Activated CD4-positive, alpha-beta T cell treated with anti-CD3 and anti-CD28 coated beads, Interleukin-2, Interleukin-4, amounts not matched to agents 100 ng/mL and 50 ng/mL, durations not matched to agents 16 hours and 8 hours (primary cell): ENCODE measurements at regions not wholly inside any gene's neighbourhood (a gene's known extent, or its start where the extent isn't known, plus 50 kb on each side); places are given as distances from the start of the nearest gene placed in this dataset.
"Not testable (repeated sequence)": the region's sequence is repeated elsewhere in the genome, so short reads cannot be mapped to it uniquely, and the experiment has no call there.

Source experiments
- DNase-seq: peaks from one replicate; pipeline ENCODE4 v3.0.0-alpha.2; 2020; ENCODE audit warnings: low spot score

- not testable (repeated sequence) for DNase-seq
Measured at GRCh38 chr9:39463696-39464095, 108.2 kb downstream of the SPATA31A1 start.

GRCh38 chr9:39464122-39464777 is 108.8 kb downstream of the SPATA31A1 start:
- peak; percentile 82 for DNase-seq

DNA sequence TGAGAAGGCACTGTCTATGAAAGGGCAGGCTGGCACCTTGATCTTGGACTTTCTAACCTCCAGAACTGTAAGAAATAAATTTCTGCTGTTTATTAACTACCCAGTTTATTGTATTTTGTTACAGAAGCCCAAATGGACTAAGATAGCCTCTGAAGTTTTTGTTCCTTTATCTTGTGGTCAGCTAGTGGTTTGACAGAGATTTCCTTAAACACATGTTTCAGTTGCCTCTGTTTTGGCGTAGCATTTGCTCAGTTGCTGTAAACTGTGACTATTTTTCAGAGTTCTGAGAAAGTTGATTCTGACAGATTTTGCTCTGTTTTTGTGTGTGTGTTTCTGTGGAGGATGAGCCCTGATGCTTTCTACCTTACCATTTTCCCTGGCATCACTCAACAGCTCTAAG is 119.0 kb downstream of the SPATA31A1 start:
- not testable (repeated sequence) for DNase-seq

- not testable (repeated sequence) for DNase-seq
Measured at GRCh38 chr9:39483073-39483472, 127.6 kb downstream of the SPATA31A1 start.

DNA sequence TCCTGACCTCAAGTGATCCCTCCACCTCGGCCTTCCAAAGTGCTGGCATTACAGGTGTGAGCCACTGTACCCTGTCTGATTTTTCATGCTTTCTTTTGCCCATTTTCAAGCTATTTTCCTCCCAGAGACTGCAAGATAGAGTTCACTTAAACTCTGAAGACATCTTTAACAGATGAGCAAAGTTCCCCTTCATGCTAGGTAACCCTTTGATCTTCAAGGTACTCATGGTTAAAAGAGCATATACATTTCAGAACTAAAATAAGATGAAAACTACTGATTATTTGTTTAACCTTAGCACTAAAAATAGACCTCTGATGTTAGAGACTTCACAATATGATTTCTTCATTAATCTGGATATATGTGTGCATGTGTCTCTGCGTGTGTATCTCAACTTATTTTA is 128.4 kb downstream of the SPATA31A1 start:
- not testable (repeated sequence) for DNase-seq

DNA sequence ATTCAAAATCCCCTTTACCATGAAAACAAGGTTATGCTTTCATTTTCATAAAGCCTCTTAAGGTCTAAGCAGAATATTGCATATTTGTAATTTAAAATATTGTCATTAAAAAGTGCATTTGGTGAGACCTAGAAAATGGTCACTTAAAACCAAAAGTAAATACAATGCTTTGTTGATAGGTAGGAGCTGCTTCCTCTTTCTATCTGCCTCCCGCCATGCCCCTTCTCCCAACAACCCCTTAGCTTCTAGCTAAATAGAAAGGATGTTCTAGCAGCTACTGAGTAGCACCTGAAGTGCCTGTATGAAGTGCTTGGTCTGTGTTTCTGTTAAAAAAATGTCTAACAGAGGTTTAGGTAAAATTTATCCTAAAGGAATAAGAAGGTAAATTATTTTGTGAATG is 128.8 kb downstream of the SPATA31A1 start:
- DNase-seq: not testable (repeated sequence)

DNA sequence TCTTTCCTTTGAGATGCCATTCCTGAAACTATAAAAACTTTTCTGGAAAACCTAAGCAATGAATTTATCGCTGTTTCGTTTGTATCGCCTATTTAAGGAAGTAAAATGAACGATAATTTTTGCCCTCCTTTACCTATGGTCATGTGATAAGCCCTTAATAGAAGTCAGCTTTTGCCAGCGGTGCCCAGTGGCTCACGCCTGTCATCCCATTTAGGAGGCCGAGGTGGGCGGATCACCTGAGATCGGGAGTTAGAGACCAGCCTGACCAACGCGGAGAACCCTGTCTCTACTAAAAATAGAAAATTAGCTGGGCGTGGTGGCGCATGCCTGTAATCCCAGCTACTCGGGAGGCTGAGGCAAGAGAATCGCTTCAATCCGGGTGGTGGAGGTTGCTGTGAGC is 132.0 kb downstream of the SPATA31A1 start:
- DNase-seq: not testable (repeated sequence)

DNA sequence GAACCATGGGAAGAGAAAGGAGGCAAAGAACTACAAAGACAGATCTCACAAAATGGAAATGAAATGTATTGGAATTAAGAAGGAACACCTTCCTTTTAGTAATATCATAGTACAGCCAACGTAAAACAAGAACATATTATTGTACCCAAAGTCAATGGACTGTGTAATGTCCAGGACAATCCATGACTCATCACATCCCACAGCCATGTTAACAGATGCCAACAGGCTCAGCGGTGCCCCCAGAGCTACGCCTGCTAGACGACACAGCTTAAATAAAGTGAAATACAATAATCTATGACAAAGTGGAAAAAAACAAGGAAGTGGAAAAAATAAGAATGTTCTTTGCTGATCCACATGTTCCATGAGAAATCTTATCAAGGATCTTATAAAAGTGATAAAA is 140.8 kb downstream of the SPATA31A1 start:
- not testable (repeated sequence) for DNase-seq

DNA sequence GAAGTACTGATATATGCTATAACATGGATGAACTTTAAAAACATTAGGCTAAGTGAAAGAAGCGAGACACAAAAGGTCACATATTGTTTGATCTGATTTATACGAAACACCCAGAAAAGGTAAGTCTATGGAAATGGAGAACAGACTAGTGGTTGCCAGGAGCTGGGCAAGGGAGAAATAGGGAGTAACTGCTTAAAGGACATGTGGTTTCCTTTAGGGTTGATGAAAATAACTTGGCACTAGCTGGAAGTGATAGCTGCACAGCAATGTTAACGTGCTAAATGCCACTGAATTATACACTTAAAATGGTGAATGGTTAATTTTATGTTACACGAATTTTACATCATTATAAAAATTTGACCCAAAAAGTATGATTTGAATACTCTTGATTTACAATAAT is 147.7 kb downstream of the SPATA31A1 start:
- DNase-seq: not testable (repeated sequence)

DNA sequence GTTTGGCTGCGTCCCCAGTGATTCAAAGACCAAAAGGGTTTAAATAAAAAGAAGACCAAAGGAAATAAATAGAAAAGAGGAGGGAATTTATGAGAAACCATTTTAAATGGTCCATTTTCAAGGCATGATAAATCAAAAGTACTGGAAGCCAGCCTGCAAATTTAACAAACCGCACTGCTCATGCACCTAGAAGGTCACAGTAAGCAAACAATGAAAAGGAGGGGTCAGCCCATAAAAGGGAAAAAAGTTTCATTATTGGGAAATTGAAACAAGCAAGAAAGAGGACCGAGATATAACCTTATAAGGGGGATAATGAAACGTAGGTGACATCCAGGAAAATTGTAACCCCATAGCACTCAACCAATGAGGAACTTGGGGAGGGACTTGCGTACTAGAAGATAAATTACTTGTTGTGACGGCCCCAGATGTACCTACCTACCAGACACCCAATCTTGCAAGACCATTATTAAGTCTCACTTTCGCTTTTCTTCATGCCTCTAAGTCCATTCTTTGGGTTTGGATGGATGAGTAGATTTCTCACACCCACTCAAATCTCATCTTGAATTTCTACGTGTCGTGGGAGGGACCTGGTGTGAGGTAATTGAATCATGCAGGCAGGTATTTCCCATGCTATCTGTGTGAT is 172.0 kb downstream of the SPATA31A1 start:
- DNase-seq: not testable (repeated sequence)

GRCh38 chr9:39532597-39532996 is 177.1 kb downstream of the SPATA31A1 start:
- DNase-seq: not testable (repeated sequence)

GRCh38 chr9:39533001-39533762 is 177.7 kb downstream of the SPATA31A1 start:
- DNase-seq: not testable (repeated sequence)

GRCh38 chr9:39533763-39534548 is 178.5 kb downstream of the SPATA31A1 start:
- DNase-seq: not testable (repeated sequence)

GRCh38 chr9:39534897-39535296 is 179.4 kb downstream of the SPATA31A1 start:
- DNase-seq: not testable (repeated sequence)

DNA sequence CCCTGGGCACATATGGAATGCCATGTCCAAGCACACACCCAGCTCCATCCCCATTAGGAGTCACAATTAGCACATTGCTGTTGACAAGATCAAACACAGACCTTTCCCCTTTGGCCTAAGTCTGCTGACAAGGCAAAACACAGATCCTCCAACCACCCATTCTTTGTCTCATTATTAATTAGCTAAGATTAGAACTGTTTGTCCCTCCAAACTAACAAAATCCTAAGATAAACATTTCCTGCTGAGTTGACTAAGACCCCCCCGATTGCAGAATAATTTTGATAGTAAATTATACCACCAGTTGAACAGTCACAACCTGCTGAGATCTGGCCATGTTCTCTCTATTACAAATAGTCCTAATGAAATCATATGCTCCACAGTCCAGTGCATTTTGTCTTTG is 186.7 kb downstream of the SPATA31A1 start:
- not testable (repeated sequence) for DNase-seq

GRCh38 chr9:39545079-39545478 is 189.6 kb downstream of the SPATA31A1 start:
- not testable (repeated sequence) for DNase-seq

DNA sequence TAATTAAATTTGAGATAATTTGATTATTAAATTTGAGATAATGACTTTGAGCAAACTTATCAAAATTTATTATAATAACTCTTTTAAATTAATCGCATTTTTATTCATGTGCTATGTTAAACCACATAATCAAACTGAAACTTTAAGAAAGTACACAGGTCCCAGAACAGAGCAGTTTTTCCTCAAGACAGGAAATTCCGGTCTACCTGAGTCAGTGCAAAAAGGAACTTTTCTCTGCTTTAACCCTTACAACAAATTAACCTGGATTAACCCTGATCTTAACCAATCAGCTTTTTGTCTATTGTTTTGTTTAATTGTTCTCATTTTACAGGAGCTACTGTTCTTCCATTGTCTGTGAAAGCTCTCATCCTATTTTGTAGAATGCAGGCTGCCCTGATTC is 195.1 kb downstream of the SPATA31A1 start:
- not testable (repeated sequence) for DNase-seq

DNA sequence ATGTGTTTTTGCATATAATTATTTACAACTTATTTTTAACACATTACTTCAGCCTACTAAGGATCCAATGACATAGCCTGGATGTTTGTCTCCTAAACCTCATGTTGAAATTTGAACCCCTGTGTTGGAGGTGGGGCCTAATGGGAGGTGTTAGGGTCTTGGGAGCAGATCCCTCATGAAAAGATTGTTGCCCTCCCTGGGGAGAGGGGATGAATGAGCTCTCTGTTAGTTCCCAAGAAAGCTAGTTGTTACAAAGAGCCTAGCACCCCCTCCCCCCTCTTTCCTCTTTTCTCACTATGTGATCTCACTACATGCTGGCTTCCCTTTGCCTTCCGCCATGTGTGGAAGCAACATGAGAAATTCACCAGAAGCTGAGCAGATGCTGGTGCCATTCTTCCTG is 196.1 kb downstream of the SPATA31A1 start:
- not testable (repeated sequence) for DNase-seq

GRCh38 chr9:39552242-39552881 is 196.9 kb downstream of the SPATA31A1 start:
- DNase-seq: not testable (repeated sequence)

GRCh38 chr9:39554352-39554751 is 198.9 kb downstream of the SPATA31A1 start:
- DNase-seq: not testable (repeated sequence)

DNA sequence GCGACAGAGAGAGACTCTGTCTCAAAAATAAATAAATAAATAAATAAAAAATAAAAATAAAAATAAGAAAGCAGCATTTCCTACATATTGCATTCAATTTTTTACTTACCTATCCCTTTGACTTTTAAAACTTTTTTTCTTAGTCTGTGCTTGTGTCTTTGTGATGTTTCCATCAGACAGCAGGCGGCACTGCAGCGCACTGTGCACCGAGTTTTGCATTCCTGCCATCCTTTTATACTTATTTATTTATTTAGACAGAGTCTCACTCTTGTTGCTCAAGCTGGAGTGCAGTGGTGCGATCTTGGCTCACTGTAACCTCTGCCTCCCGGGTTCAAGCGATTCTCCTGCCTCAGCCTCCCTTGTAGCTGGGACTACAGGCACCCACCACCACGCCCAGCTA is 203.9 kb downstream of the SPATA31A1 start:
- DNase-seq: peak; percentile 12
